ENCODE measurements at regions not wholly inside any gene's neighbourhood (a gene's known extent, or its start where the extent isn't known, plus 50 kb on each side); places are given as distances from the start of the nearest gene placed in this dataset.
A peak's percentile ranks its signal among the peaks of the same experiment; 100 is the strongest.

DNA sequence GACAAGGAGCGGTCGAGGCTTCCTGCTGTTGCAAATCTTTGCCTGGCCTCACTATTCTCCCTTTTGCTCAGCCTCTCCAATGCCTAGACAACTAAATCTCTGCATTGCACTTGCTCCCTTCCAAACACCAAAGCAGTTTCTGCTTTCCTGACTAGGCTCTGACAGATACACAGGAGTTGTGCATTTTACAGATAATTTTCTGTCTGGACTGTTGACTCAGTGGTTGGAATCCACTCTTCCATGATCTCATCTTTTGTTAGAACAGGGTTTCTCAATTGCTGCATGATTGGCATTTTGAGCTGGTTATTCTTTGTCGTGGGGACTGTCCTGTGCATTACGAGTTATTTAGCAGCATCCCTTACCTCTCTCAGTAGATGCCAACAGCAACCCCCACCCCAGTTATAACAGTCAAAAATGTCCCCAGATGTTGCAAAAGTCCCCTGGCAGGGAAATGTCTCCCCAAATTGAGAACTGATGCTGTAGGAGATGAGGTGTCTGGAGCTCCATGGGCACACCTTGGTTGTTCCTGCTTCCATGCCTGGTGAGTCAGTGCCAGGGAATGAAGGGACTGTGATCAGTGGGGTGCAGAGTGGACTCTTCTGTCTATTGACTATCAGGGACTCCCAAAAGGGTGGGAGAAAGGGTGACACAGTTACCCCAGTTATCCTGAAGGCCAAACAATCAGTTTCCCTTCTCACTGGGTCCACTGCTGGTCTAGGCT lies 557.4 kb upstream of the PSMD7 start:
- peak in 1 of 2 donors; percentile 79 for ATAC-seq
- intact Hi-C loops (cut with DNase I): no loop called here
- DNase-seq: no peak

DNA sequence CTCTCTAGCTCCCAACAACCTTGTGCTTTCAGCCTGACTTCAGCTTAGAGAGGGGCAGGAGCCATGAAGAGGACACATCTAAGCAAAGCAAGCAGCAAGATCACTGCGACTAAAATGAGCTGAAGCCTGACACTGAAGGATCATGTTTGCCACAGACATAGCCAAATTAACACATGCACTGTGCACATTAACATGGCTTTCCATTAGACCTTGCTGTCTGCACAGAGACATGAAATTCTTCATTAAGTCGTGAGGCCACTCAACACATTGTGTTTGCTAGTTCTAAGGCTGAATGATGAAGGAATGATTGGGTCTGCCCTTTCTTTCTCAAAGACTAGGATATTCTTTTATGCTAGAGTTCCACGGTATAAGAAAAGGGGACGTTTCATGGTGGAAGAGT lies 558.3 kb upstream of the PSMD7 start:
- intact Hi-C loops (cut with DNase I): no loop called here
- DNase-seq: no peak
- ATAC-seq: no peak

DNA sequence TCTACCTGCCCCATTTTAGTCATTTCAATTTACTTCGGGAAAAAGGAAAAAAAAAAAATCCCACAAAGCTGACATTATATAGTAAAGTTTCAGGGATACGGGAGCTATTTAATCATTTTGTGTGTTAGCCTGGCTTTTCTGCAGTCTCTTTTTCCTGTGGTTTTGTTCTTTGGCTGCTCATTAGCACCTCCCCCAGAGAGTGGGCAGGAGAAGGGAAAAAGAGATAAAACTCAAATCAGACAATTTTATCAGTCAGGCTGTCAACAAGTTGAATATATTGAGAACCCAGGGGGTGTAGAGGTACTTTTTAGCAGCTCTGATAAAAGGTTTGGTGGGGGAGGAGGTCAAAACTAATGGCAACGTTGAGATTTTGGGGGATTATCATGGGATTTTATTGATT lies 559.0 kb upstream of the PSMD7 start:
- intact Hi-C loops (cut with DNase I): no loop called here
- DNase-seq: no peak
- ATAC-seq: peak in 1 of 2 donors; percentile 59

DNA sequence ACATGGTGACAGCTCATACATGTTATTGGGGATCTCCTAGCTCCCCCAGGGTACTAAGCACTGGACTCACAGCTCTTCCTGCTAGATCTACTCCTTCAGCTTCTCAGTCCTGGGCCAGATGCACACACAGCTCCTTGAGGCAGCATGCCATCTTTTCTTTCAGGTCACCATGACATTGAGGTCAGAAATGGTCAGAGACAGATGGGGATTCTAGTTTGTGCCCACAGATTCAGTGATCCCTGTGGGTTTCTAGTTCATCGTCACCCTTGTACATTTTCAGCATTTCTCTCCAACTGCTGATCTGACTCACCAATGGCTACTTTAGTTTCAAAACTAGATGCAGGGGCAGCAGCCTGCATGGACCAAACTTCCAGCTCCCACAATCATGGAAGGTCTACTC lies 560.7 kb upstream of the PSMD7 start:
- DNase-seq (no peak), ATAC-seq (no peak)
- intact Hi-C loops (cut with DNase I): no loop called here

DNA sequence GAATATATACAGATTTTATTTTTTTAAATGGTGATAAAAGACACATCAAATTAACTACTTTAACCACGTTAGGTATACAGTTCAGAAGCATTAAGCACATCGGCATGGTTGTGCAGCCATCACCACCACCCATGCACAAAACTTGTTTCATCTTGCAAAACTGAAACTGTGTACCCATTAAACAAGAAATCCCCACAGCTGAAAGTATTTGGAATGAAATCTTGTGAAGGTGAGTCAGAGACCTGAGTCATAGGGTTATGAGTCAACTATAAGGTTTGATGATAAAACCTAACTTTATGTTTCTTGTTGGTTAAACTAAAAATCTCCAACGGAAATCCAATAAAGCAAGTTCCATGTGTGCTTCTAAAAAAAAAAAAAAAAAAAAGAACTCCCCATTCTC lies 561.6 kb upstream of the PSMD7 start:
- intact Hi-C loops (cut with DNase I): no loop called here
- no peak for DNase-seq
- peak in 1 of 2 donors; percentile 62 for ATAC-seq

DNA sequence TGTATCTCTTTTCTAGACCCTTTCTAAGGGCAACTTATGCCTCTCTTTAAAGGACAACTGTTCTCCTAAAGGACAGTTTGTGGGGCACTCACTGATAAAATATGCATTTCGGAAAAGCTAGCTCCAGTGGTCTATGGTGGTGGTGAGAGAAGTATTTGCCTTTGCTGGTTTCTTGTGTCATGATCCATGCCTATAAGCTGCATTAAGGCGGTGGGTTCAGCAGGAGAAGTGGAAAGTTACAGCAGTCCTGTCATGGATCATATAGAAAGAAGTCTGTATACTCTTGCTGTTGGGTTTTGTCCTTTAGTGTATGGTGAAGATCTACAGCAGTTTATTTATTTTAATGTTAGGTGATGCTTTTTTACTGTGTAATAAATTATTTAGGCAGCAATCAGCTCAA lies 563.9 kb upstream of the PSMD7 start:
- DNase-seq (no peak), ATAC-seq (no peak)
- intact Hi-C loops (cut with DNase I): no loop called here

DNA sequence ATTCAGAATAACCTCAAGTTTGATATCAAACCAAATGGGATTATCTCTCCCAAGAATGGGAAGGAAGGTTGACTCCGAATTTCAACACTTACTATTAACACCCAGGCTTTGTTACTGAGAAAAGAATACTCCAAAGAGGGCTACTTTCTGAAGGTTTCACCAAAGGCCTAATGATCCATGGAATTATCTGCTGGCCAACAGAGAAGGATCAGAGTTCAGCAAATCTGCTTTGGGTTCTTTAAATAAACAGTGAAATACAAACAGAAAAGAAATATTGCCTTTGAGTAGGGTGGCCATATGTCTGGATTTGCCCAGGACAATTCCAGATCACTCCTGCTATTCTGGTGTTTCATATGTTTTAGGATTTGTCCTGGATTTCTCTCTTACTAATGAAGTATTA lies 564.5 kb upstream of the PSMD7 start:
- ATAC-seq: no peak
- intact Hi-C loops (cut with DNase I): no loop called here
- DNase-seq: no peak

DNA sequence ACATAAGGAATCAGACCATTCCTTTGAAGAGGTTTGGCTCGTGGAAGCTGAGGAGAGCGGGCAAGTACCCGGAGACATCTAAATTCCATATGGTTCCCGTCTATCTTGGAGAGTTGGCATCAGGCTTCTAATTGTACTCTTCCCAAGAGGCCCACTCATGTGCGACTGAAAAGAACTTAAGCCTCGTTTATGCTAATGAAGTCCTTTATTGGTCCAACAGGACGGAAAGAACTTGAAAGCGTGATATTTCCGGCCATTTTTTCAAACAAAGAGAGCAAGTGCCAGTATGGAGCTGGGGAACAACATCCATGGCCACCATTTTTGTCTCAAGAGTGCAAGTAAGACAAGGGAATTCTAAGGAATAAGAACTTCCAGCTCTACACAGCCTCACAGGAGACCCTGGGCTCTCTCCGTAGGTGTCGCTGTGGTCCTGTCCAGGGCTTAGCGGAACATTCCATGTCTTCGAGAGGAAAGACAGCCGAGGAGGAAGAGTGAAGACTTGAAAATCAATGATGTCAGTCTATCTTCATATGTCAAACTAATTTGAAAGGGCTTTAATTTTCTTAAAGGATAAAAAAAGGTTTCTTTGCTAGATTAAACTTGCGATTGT lies 566.0 kb upstream of the PSMD7 start:
- ATAC-seq (no peak), DNase-seq (no peak)
- intact Hi-C loops (cut with DNase I): no loop called here

DNA sequence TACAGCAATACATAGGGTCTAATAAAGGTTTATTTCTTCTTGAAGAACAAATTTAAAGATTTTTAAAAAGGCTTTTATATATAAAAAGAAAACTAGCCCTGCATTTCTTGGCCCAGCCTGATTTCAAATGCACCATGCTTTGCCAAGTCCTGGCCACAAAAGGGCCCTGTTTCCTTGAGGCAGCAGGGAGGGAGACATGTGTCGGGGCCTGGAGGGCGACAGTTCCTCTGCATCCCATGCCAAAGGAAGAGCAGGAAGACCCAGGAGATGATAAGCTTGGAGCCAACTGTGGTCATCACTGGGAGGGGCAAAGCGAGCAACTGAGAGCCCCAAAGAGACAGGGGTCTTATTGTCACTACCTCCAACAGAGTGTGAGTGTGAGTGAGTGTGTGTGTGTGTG lies 571.5 kb upstream of the PSMD7 start:
- intact Hi-C loops (cut with DNase I): no loop called here
- DNase-seq (no peak), ATAC-seq (no peak)

DNA sequence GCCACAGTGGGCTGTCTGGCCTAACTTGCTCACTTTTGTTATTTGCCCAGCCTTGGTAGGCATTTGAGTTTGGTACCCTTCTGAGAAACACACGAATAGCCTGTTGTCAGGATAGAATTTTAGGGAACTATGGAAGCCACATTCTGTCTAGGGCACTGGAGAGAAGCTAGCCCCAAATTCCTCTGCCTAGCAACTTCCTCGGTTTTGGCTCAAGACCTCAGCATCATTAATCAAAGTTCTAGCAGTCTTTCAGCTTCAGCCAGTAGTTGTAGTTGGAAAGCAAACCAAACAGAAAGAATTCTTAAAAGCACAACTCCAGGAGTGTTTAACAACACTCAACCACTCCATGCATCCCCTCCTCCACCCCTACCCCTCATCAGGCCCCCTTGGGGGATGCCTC lies 572.1 kb upstream of the PSMD7 start:
- ATAC-seq (no peak), DNase-seq (no peak)
- intact Hi-C loops (cut with DNase I): no loop called here

DNA sequence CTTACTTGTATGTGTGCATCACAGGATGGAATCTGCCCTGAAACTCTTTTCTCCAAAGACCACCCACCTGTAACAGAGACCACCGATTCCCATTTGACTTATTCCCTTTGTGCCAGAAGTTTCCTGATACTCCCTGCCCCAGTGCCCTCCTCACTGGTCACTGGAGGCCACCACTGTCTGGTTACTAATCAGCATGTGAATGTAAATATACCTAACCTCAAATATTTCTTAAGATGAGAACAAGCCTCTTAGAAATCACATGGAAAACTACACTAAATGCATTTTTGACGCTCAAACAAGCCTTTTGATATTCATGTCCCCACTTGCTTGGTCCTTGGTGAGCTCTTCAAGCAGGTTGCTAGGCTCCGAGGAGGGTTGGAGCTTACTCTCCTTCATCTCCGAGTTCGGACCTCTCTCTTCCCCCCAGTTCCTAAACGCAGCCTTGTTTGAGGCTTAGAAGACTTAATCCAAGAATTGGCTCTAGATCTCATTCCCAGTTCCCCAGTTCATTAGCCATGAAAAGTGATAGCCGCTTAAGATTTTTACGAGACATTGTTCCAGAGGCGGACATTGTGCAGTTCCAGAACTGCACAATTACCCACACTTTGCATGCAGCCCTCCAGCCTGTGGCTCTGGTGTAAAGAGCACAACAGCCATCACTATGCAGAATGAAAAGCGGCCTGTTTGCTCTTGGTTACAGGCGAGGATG lies 579.2 kb upstream of the PSMD7 start:
- intact Hi-C loops (cut with DNase I): no loop called here
- no peak for ATAC-seq
- no peak for DNase-seq

DNA sequence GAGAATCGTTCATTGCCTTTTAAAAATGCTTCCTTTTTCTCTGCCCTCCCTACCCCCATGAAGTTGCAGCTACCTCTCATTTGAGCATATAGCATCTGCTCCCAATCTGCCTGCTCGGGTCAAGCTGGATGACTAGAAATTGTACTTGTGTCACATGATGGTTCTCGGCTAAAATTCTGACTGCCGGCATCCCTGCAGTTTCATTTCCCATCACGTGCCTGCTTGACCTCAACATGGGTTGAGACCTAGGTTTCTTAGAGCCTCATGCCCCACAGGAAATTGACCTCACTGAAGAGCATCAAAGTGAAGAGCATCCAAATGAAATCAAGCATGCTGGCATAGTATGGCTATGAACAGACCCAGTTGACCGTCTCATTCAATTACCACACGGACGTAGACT lies 581.6 kb upstream of the PSMD7 start:
- DNase-seq: no peak
- intact Hi-C loops (cut with DNase I): no loop called here
- ATAC-seq: no peak

DNA sequence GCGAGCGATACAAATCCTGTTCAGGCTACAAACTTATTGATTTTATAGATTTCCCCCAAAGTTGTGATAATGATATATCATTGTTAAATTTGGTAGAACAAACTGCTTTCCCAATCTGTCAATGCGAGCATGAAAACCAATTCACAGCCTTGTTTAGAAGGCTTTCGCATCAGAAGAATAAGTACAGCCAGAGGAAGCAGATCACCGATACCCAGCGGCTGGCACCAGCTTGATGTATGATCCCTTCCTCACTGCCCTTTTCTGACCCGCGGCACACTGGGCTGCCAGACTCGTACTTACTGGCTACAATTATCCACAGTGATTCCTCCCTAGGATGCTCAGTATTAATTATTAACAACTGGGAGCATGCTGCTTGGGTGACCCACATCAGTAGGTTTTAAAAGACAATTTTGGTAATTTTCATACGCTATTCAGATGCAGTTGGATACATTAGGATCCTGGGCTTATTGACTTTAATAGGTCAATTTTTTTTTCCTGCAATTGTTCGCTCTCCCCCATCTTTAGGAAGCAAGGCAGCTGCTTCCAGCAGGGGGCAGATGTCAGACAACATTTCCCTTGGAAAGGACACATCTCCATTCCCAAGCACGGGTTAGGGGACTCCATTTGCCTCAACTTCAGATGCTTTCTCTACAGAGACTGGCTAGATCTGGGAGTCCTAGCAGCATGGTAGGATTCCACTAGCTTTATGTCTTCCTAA lies 582.7 kb upstream of the PSMD7 start:
- intact Hi-C loops (cut with DNase I): no loop called here
- ATAC-seq: no peak
- DNase-seq: no peak

DNA sequence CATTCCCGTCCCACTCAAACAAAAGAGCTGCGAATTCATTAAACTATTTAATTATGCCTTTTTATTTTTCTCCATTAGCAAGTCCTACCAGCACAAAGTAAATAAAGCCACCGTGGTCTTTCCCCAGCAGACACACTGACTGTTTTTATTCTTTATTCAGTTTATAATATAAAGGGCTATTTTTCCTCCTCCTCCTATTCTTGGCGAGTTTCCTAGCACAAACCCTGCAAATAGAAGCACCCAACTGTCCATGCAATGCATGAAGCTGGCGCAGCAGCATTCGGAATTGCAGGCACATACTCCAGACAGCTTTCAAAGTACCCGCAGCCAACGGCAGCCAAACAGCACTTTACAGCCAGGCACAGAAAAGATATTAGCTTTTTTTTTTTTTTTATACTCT lies 583.4 kb upstream of the PSMD7 start:
- no peak for ATAC-seq
- intact Hi-C loops (cut with DNase I): no loop called here
- DNase-seq: no peak

DNA sequence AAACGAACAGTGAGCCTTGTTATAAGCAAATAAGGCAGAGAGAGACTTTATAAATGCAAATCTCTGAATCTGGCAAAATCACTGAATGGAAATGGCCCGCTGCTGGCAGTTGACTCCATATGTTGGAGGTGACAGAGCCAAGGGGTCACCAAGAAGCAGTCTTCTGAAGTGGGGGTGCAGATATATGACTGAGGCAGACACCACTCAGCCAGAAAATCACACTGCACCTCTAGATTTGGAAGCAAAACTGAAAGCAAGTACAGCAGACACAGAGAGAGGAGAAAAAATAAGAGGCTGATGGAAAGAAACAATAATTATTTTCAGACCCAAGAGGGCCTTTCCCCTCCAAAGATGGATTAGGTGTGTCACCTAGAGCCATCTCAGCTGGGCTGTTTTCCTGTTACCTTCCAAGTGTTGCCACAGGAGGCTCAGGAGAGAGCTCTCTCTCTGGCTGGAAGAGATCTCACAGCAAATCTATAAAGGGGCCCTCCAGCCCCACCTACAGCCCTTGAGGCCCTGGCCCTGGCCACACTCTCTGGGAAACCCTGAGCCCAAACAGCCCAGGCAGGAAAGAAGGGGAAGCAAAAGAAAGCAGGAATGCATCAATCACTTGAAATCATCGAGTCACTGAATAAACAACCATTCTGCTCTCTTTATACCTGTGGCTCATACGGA lies 585.1 kb upstream of the PSMD7 start:
- intact Hi-C loops (cut with DNase I): no loop called here

DNA sequence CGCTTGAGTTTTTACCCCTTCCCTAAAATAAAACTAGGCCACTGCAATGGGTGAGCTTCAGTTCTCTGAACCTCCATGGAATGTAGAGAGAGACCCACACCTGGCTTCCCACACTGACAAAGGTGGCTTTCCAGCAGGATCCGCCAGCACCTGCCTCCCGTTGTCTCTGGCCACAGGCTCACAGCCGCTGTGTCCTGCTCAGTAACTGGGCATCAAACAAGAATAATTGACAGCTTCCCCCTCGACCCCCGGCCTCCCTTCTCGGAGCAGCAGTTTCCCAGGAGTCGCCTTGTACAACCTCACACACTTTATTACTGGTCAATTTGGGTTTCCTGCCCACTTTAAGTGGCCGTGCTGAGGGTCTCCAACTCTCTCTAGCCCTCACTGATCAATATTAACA lies 586.1 kb upstream of the PSMD7 start:
- intact Hi-C loops (cut with DNase I): no loop called here
- ATAC-seq (no peak), DNase-seq (no peak)

More for the DNA sequence above, 585.1 kb upstream of the PSMD7 start:
- ATAC-seq (no peak), DNase-seq (no peak)

DNA sequence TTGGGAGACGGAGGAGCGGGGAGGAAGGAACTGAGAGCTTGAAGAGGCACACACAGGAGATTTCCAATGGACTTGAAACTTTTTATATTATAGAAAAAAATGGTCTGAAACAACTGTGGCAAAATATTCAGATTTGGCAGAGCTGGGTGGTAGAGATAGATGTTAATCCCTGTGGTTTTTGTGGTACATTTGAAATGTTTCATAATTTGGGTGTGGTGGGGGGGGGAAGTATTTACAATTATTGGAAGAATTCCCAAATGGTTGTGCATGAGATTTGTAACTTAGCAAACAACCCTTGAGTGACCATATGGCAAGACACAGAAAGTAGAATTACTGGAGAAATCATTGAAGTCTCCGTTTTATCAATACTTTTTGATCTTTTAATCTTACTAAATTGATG lies 588.8 kb upstream of the PSMD7 start:
- no peak for ATAC-seq
- intact Hi-C loops (cut with DNase I): no loop called here

DNA sequence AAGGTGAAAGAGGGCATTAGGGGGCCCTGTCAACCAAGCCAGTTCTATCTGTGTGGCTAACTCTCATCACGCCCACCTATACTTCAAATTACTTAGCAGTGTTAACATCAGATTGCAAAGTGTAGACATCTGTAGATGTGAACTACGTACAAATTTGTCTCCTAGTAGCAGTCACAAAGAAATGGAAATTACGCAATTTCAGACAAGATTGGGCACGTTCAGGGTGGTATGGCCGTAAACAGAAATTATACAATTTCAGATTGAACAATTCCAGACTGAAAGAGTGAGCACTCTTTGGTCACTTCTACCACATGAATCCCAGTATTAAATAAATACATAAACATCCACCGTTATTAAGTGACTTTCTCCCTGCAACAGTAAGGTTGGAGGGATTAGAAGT lies 592.7 kb upstream of the PSMD7 start:
- intact Hi-C loops (cut with DNase I): no loop called here
- ATAC-seq (no peak), DNase-seq (no peak)

More for the DNA sequence above, 588.8 kb upstream of the PSMD7 start:
- no peak for DNase-seq

DNA sequence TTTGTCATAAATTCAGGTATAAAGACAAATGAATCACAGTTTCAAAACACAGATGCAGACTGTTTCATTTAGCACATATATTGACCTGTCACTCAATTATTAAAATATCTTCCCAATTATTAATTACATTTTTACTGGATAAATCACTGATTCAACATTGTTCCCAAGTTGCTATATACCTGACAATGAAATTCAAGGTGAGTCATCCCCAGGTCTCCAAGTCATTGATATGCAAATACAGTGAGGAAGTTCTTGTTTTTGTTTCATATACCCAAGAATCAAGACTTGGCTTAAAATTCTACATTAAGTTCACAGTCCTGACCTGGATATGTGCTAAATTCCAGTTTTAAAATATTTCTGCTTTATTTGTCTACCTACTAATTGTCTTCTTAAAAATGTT lies 599.3 kb upstream of the PSMD7 start:
- intact Hi-C loops (cut with DNase I): no loop called here
- no peak for ATAC-seq

DNA sequence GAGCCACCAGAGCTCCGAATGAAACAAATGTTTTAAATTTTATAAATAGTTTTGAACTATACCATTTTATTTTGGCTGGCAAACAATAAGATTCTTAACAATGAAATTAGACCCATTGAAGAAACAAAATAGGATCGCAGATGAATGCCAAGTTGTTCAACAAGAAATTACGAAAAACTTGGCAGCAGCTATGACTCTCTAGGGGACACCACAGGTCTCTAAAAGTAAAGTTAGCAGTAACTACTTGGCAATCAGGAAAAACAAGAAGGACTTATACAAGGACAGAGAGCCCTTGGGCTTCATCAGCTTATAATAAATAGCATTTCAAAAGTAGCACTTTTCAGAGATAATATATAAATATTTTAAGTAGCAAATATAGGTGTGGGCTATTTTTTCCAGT lies 603.8 kb upstream of the PSMD7 start:
- DNase-seq (no peak), ATAC-seq (peak in 1 of 2 donors; percentile 44)
- intact Hi-C loops (cut with DNase I): no loop called here

More for the DNA sequence above, 599.3 kb upstream of the PSMD7 start:
- no peak for DNase-seq
